C4-2B (cell line): ENCODE measurements at regions not wholly inside any gene's neighbourhood (a gene's known extent, or its start where the extent isn't known, plus 50 kb on each side); places are given as distances from the start of the nearest gene placed in this dataset.

Experiments
- CTCF ChIP-seq: fragments of 450-650 bp; conservative IDR thresholded peaks from 2 replicates; pipeline ENCODE4 v1.5.1; 2017; ENCODE audit warnings: mild to moderate bottlenecking
- ZFX ChIP-seq: fragments of 450-650 bp; IDR thresholded peaks from 2 replicates; pipeline ENCODE4 v1.6.1; 2017

- no peak for TF ChIP-seq ZFX
- no peak for TF ChIP-seq CTCF
Measured at GRCh38 chr2:181145645-181146044, 165.2 kb downstream of the UBE2E3 start.
